ENCODE measurements at regions not wholly inside any gene's neighbourhood (a gene's known extent, or its start where the extent isn't known, plus 50 kb on each side); places are given as distances from the start of the nearest gene placed in this dataset.
A peak's percentile ranks its signal among the peaks of the same experiment; 100 is the strongest.

DNA sequence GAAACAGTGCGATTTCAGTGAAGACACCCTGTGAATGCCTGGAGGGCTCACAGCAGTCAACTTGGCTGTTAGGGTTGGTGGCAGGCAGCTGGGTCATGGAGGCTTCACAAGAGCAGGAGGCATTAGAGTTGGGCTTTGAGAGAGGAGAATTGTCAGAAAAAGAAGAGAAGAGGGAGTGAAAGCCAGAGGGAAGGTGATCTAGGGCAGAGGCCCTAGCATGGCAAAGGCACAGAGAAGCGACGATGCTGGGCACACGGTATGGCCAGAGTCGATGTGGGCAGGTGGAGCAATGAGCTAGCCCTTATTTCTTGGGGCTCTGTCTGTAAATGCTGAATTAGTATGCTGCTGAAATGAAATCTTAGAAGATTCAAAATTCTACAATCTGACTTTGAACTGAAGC is 52.6 kb upstream of the OLFM4 start:
- DNase-seq, result no peak

DNA sequence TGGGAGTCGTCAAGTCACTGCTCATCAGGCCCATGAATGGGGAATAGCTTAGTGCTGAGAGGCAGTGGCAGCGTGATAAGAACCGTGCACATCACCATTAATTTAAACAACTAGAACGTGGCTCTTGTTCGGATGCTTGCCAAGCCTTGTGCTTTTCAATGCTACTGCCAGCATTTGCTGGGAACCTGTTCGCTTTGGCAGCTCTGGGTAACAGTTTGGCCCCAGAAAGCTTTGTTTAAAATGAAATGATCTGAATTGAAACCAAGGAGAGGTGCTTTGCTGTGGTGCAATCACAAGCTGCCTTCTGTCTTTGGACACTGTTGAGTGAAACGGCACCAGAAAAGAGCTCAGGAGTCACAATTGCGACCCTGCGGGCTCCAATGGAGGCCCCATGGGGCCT is 53.5 kb upstream of the OLFM4 start:
- DNase-seq, result no peak

DNA sequence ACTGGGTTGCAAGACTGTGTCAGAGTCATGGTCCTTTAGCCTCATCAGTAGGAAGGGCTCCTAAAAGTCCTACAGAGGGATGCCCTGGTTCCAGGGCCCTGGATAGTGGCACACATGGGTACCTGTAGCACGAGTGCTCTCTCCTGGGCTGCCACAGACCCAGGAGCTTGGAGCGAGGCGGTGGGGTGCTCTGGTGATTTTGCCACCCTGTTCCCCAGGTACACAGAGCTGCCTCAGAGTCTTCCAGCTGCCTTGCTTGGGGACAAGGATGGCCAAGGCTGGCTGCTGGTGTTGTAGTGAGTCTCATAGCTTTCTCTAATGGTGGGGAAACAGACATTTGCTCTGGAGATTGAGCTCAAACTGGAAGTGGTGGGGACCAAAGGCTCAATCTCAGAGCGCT is 53.9 kb upstream of the OLFM4 start:
- DNase-seq, result no peak

DNA sequence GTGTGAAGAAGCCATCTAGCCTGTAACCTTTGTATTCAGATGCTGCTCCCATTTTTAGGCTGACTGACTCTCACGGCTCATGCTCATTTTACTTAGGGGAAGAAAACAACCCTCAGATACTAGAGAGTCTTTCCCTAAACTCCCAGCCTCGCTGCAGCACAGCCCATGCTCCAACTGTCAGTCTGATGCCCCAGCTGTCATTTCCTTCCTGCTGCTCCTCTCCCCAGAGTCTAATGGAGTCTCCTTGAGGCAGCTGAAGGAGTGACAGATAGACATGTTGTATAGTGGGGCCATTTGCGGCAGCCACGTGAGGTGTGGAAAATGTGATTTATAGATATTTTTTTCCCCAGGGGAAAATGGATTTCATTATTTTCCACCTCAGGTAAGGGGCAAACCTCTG is 59.2 kb upstream of the OLFM4 start:
- no peak for DNase-seq

DNA sequence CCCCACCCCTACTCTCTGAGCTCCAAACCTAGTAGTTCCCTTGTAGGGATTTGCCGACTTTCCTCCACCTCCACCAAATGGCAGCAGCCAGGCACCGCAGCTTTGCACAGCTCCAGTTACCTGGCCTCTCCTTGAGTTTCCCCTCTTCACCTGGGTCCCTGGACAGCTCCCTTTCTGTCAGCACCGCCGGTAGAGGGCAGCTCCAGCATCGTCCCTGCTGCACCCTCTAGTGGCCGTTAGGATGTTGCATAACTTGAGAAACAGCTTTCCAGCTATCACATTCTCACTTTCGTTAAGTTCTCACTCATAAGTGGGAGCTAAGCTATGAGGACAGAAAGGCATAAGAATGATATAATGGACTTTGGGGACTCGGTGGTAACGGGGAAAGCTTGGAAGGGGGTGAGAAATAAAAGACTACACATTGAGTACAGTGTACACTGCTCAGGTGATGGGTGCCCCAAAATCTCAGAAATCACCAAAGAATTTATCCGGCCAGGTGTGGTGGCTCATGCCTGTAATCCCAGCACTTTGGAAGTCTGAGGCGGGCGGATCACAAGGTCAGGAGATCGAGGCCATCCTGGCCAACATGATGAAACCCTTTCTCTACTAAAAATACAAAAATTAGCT is 60.4 kb upstream of the OLFM4 start:
- DNase-seq, result peak; percentile 37

DNA sequence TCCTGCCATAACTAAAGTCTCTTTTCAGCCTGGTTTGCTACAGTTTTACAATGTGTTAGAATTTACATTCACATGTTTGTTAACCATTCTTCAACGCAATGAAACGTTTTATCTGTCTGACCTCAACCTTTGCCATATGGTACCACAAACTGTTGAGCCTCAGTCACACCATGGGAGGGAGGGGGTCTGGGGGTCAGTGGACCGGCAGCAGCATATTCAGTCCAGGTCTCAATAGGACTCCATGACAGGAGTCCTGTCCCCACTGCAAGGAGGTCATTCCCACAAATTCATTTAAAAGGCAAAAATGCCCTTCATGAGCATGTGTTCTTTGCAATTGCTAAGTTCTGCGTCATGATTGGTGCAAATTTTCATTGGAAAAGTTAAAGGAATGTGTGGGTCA is 66.6 kb upstream of the OLFM4 start:
- no peak for DNase-seq

DNA sequence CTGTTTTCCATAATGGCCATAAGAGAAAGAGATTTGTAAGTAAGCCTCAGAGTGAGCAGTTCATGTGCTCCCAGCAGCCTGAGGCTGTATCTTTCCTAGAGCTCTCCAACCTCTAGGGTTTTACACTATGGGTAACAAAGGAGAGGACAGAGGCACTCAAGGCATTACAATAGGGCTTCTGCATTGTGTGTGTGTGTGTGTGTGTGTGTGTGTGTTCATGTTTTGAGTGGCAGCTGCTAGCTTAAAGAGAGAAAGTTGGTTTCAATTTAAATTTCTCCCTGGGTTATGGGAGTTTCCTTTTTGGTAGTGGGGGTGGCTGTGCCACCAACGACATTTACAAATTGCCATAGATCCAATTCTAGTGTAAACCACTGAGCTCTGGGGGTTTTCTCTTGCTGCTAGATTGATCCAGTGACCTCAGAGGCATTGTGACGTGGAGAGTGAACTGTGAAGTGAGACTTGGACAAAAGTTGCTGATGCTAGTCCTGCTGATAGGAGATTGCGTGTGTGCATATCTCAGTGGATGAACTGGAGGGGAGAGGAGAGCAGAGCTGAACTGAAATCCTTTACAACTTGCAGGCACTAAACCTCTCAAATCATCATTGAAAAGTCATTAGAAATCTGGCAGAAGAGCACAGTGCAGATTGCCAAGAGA is 67.2 kb upstream of the OLFM4 start:
- DNase-seq, result no peak

DNA sequence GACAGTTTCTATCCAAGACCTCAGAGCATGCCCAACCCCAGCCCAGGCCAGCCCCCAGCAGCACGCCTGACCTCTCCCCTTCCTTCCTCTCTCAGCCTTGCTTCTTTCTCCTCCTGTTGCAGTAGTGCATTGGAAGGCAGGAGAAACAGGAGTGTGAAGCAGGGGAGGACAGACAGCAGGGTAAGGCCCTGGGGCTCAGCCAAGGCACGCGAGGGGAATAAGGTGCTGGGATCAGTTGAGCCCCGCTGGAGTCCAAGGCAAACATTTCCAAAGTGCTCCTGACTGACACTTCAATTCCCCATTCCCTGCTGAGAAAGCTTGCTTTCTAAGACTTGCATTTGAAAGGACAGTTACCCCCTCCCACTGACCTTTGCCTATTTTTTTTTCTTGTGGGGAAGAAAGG is 73.1 kb upstream of the OLFM4 start:
- no peak for DNase-seq

DNA sequence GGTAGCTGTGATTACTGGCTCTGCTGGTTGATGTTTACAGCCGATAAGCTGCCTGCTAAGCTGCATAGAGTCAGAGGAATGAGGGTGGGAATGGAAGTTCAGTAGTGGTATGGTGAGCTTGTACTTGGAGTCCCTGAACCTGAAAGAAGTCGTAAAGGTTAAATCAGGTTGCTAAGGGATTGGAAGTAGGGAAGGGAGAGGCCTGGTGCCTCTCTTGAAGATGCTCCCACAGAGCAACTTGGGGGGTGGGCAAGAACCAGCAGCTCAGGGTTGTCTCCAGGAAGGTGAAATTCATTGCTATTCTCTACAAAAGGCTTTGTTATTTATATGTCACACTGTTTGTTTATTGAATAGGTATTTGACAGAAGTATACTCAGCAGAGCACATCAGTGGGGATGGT is 73.8 kb upstream of the OLFM4 start:
- DNase-seq, result no peak

DNA sequence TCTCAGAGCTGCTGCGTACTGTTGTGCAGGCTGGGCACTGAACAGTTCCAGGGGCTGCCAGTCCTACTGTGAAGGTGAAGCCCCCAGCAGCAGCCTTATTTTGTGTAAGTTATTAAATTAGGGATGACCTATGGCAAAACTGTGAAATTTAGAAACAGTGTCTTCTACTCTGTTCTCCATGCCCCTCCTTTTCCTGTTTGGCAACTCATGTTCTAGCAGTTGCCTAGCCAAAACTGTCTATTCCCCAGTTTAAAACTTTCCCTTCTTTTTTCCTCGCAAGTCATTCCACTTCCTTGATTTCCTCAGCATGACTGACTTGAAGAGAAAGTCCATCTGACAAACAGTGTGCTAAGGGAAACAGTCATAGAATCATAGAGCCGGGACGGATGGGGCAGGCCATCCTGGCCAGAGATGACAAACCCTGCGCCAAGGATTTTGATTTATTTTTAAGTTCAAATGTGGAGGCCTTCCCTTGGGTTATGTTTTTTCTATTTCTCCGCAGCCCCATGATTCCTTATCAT is 78.1 kb upstream of the OLFM4 start:
- no peak for DNase-seq

DNA sequence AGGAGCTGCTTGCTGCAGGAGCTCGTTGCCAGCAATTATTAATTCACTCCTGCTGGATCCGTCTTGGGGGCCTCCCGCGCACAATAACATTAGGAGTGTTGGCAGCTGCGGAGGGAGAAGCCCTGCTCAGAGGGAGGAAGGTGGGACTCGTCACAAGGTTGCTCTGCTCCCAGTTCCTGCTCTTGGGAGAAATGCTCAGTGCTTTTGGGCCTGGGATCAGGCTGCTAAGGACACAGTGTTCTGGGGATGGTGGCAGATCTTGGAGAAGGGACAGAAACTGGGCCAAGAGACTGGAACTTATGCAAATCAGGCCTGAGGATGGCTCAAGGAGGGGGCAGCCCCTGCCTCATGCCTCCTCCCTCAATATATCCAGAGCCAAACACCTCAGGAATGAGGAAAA is 78.9 kb upstream of the OLFM4 start:
- DNase-seq, result no peak

DNA sequence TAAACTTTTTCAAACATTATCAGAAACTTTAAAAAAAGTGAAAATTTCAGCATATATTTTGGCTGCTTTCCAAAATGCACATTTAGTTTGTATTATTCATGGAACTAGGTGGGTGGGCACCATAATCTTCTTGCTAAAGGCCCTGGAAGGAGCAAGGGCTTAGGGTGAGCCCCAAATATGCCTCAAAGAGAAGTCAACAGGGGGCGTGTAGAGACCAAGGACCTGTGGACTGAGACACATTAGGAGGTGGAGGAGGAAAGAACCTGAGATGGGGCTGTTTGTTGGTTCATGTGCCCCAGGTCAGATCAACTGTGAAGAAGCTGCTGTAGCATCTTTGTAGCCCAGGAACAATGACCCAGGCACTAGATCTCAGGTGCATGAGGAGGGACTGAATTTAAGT is 79.6 kb upstream of the OLFM4 start:
- DNase-seq, result no peak

DNA sequence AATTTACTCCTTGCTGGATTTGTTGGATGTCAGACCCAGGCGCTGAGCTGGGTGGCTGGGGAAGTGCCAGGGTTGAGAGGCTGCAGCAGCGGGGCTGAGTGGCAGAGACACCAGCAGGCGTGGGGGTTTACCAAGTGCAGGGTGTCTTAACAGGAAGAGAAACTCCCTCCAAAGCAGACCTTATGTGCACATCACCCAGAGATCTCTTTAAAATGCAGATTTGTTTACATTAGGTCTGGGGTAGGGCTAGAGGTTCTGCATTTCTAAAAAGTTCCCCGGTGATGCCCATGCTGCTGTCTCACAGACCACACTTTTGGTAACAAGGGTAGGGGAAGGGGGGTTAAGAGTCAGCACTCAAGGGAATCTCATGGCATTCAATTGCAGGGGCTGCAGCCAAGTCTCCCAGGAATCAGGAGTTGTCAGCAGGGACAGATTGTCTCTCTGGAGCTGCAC is 80.7 kb upstream of the OLFM4 start:
- peak; percentile 5 for DNase-seq

DNA sequence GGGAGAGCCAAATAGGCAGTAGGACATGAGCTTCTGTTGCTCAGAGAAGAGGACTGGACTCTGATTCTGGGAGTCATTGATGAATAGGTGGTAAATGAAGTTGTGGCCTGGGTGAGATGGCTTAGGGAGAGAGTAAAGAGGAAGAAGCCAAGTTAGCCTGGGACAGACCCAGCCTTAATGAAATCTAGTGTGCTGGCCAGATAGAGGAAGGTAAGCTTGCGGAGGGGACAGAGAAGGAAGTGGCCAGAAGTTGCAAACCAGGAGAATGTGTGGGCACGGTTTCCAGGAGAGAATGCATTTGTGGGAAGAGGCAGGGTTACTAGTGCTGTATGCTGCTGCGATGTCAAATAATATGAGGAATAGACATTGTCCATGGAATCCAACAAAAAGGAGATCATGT is 83.3 kb upstream of the OLFM4 start:
- DNase-seq, result no peak

DNA sequence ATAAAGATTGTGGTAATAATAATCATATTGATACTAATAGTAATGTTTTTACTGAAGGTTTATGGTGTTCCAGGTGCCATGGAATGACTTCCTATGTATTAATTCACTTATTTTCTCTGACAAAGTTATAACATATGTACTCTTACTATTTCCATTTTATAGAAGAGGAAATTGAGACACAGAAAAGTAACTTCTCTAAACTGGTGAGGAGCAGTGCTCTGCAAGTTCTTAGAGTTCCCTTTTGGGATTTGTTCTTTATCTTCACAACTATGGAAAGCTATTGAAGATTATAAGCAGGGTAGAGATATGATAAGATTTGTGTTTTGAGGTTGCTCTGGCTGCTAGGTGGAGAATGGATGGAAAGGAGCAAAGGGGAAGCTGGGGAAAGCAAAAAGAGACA is 83.9 kb upstream of the OLFM4 start:
- DNase-seq, result no peak

DNA sequence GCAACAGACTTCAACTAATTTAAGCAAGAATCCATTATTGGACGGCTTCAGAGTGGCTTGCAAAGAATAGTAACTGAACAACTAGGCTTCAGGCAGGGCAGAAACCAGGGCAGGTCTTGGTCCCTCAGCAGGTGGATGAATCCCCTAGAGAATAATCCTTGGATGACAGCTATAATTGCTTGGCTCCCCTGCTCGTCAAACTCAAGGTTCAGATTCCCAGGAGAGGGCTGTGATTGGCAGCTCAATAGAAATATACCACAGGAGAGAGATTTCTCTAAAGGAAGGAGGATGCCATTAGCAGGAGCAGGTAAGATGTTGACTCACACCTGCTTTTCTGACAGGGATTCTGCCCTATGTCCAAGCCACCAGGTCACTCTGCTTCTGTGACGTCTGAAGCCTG is 89.6 kb upstream of the PCDH8 start:
- DNase-seq, result no peak

DNA sequence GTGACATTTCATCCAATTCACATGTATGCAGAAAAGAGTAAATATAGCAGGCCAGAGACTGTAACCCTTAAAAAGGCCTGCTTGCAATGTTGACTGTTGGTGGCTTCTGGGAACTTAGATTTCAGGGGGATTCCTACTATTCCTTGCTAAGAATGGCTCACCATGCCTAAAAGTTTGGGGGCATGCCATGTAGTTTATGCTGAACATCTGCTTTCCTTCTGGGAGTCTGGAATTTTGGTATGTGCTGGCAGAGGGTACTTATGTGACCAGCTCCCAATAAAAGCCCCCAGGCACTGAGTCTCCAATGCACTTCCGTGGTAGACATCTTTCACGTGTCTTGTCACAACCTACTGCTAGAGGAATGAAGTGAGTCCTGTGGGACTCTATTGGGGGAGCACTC is 88.4 kb upstream of the PCDH8 start:
- DNase-seq, result no peak

DNA sequence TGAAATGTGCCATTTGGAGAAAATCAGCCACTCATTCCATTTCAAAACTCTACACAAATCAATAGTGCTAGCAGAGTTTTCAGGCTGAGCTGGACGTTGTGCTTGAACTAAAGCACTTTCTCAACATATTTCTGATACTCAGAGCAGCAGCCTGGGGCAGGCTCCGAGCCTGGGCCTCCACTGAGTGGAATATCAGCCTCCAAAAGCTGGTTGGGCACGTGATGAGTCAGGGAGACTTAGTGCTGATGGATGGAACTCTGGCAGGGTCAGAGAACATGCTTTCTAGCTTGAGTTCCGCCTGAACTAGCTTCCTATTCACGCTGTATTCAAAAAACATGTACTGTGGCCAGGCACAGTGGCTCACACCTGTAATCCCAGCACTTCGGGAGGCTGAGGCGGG is 85.8 kb upstream of the PCDH8 start:
- no peak for DNase-seq

DNA sequence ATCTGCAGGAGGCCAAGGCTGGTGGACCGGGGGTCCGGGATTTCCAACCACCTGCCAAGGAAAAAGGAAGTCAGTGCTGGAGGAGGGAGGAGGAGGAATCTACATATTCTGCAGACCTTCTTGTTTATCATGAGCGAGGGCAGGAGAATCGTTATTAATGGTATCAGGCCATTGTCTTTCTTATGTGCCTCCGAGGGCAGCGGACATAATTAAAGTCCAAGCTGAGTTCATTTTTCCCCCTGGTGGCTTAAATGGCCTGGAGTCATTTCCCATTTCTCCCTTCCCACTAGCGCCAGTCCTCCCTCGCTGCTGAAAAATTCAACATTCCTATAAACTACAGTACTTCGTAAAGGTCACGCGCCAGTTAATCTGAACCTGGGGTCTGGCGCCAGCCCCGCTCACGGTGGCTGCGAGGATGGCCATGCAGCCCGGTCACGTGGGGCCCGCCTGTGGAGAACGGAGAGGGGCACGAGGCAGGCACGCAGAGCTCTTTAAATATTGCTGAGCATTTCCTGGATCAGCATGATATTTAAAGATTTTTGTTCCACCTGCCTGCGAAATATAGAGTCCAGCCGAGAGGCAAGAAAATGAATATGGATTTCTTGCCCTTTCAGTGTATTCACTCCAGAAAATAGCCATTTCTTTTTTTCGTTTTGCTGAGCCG is 85.2 kb upstream of the PCDH8 start:
- no peak for DNase-seq

DNA sequence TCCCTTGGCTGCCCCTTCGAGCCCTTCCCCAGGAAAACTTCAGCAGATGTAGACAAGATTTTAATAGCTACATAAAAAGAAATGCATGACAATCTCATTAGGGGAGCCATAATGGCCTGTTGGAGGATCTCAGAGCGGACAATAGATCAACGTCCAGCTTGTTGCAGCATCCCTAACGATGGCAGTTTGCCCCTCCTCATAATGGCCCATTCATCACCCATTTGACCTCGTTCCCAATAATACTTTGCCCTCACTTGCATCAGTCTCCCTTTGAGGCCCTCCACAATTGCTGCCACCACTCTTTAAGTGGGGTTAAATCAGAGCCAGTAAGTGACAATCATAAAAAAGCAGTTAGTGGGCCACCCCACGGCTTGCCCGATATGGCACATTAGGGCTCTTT is 84.7 kb upstream of the PCDH8 start:
- DNase-seq, result no peak

DNA sequence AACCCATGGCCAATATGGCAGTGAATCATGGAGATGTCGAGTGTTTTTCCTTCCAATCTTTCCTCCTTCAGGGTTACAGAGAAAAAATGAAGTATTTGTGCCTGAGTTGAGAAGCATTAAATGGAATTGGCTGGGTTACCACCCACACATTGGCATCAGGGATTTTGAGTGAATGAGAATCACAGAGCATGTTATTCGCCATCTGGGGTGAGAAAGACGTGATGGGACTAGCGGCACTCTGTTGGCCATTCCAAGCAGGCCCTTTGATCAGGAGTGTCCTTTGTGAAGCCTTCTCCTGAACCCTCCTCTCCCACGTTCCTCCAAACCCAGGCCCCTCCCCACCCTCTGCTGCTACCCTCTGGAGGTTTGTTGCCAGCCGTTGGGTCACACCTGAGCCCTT is 84.2 kb upstream of the PCDH8 start:
- no peak for DNase-seq

DNA sequence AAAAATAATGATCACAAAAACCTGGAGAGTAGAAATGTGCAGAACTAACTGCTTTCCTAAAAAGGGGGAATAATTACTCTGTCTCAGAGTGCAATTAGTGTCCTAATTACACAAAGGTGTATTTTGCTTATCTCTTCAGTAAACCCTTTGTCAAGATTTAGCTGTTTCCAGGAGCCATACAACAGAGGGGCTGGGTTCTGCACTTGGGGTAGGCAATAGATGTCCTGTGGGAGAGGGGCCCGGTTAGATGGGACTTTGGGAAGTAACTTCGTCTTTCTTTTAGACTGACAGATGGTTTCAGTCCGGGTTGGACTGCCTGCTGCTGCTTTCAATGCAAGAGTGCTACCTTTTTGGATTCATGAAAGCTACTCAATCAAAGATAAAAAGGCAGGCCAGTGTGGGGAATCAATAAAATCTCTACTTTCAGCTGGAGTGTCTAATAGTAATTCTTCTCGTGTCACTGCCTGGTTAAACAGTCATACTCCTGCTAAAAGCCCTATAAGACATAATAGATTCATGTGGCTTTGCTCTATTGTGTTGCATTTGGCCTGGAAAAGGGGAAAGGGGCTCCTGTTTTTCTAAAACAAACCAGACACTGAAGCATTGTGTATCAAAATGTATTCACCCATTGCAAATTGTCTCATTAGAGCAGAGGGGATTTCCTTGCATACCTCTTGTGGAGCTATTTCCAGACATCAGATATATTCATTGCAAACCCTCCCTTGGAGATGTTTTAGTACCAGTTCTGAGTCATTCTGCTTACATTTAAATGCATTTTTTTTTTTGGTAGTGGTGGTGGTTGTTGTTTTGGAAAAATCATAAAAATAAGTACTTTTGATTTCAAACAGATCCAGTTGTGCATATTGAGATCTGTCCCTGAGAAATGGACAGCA is 83.3 kb upstream of the PCDH8 start:
- no peak for DNase-seq

DNA sequence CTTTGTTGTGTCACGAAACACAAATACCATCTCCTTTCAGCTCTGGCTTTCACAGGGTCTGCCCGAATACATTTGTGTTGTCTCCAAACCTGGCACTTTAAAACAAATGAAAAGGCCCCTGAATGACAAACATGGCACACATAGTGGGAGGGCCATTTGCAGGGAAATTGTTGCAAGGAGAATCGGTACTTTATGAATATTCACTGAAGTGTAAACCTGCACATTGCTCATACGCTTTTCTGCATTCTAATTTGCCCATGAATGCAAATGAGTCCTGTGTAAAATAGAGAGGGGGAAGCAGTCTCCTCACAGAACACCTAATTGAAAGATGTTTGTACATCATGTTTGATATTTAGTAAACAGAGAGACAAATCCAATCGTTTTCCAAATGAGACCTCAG is 82.7 kb upstream of the PCDH8 start:
- no peak for DNase-seq
